Breast epithelium (tissue), 4 donors: ENCODE measurements at regions not wholly inside any gene's neighbourhood (a gene's known extent, or its start where the extent isn't known, plus 50 kb on each side); places are given as distances from the start of the nearest gene placed in this dataset.

ENCODE experiments used
- DNase-seq, 2 donors: peaks; one replicate each; pipeline ENCODE4 v3.0.0-alpha.2; 2019; ENCODE audit warnings: low spot score in 2 of 2
- H3K27ac ChIP-seq, 2 donors: fragments of 200-600 bp; sonication (generic) in 1 of 2; one replicate each; pipeline ENCODE4 v1.5.1; 2016 to 2019; ENCODE audit warnings: mild to moderate bottlenecking in 1 of 2
- H3K27me3 ChIP-seq, 2 donors: fragments of 200-600 bp; sonication (generic) in 1 of 2; one replicate each; pipeline versions ENCODE4 v1.5.1 to v1.6.0; 2017 to 2019; ENCODE audit warnings: control low read depth in 1 of 2, mild to moderate bottlenecking in 1 of 2
- H3K36me3 ChIP-seq: fragments of 200-600 bp; one replicate; pipeline ENCODE4 v1.5.1; 2019
- H3K4me1 ChIP-seq, 2 donors: fragments of 200-600 bp; sonication (generic); one replicate each; pipeline ENCODE4 v1.5.1; 2016 to 2019; ENCODE audit warnings: control low read depth in 1 of 2
- H3K4me3 ChIP-seq, 3 donors: fragments of 200-600 bp; sonication (generic); 1 replicate in 2 of 3; 2 replicates in 1 of 3; pipeline ENCODE4 v1.5.1; 2016 to 2019; ENCODE audit warnings: mild to moderate bottlenecking in 3 of 3, moderate library complexity in 2 of 3
- H3K9me3 ChIP-seq, 2 donors: fragments of 200-600 bp; sonication (generic) in 1 of 2; one replicate each; pipeline ENCODE4 v1.5.1; 2016 to 2019; ENCODE audit warnings: control low read depth in 1 of 2
- POLR2A ChIP-seq: fragments of 450-650 bp; IDR thresholded peaks from one replicate; pipeline ENCODE4 v1.6.1; 2016; ENCODE audit warnings: antibody characterized with exemption, mild to moderate bottlenecking, moderate library complexity
- POLR2AphosphoS5 ChIP-seq, 3 donors: sonication (generic); formaldehyde crosslinking; IDR thresholded peaks; one replicate each; pipeline ENCODE4 v1.6.1; 2017; ENCODE audit warnings: antibody characterized with exemption in 3 of 3
- intact Hi-C: fragments of 100-400 bp; cut with DNase I; formaldehyde crosslinking; loops from one replicate; pipeline ENCODE4 v1.15.1; 2023; ENCODE audit warnings: low total_unique reads
- TF ChIP-seq, protein P1 (sequence below), 3 donors: fragments of 450-650 bp; IDR thresholded peaks; one replicate each; pipeline ENCODE4 v1.5.1; 2016 to 2017; ENCODE audit warnings: antibody characterized with exemption in 3 of 3, mild to moderate bottlenecking in 3 of 3, moderate library complexity in 3 of 3

DNA sequence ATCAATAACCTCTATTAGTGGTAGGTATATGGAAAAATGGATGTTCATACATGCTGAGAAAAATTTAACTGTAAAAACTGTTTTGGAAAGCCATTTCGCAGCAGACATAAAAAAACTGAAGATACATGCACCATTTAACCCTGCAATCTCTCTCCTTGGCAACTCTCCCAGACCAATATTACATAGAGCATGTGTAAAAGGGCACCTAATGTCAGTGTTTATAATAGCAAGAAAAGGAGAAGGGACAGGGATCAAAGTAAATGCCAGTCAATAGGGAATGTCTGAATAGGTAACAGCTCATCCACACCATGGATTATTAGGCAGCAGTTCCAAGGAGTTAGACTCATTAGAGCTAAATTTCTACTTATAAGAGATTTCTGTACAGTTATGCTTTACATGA, 77.2 kb downstream of the BTG1 start:
- no peaks in the 10 kb centered on the region for H3K36me3 ChIP-seq
- DNase-seq = no peak
- no peaks in the 10 kb centered on the region for H3K9me3 ChIP-seq
- H3K27me3 ChIP-seq = no peaks in the 10 kb centered on the region
- intact Hi-C loops = no loop called here
- TF ChIP-seq, protein P1, sequence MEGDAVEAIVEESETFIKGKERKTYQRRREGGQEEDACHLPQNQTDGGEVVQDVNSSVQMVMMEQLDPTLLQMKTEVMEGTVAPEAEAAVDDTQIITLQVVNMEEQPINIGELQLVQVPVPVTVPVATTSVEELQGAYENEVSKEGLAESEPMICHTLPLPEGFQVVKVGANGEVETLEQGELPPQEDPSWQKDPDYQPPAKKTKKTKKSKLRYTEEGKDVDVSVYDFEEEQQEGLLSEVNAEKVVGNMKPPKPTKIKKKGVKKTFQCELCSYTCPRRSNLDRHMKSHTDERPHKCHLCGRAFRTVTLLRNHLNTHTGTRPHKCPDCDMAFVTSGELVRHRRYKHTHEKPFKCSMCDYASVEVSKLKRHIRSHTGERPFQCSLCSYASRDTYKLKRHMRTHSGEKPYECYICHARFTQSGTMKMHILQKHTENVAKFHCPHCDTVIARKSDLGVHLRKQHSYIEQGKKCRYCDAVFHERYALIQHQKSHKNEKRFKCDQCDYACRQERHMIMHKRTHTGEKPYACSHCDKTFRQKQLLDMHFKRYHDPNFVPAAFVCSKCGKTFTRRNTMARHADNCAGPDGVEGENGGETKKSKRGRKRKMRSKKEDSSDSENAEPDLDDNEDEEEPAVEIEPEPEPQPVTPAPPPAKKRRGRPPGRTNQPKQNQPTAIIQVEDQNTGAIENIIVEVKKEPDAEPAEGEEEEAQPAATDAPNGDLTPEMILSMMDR (IDR thresholded peaks at IDR 0.05) = no peak
- TF ChIP-seq POLR2AphosphoS5 (IDR thresholded peaks at IDR 0.05) = no peak
- no peak for TF ChIP-seq POLR2A
- no peak overlapping the region for H3K27ac ChIP-seq
- H3K4me1 ChIP-seq = no peaks in the 10 kb centered on the region
- H3K4me3 ChIP-seq = no peak overlapping the region

DNA sequence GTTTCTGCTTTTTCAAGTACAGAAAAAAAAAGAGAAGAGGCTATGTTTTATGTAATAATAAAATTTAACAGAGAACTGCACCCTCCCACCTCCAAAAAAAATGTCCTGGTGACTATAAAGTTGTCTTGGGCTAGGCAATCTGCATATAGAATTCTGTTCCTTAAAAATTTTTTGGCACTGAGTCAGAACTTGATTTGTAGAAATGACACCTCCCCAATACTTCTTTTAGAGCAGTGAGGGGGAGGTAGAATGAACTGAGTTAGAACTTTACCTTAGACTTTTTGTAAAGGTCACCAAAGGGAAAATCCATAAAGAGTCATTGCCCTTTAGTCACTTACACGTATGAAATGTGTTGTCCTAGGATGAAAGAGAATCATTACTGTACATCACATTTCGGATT, 80.0 kb downstream of the BTG1 start:
- H3K27me3 ChIP-seq = no peaks in the 10 kb centered on the region
- no peaks in the 10 kb centered on the region for H3K36me3 ChIP-seq
- intact Hi-C loops = no loop called here
- no peaks in the 10 kb centered on the region for H3K4me1 ChIP-seq
- H3K27ac ChIP-seq = no peak overlapping the region
- TF ChIP-seq POLR2AphosphoS5 (IDR thresholded peaks at IDR 0.05) (no peak), POLR2A (no peak)
- TF ChIP-seq, protein P1 (IDR thresholded peaks at IDR 0.05) = no peak
- no peaks in the 10 kb centered on the region for H3K9me3 ChIP-seq
- no peak for DNase-seq
- H3K4me3 ChIP-seq = no peak overlapping the region

DNA sequence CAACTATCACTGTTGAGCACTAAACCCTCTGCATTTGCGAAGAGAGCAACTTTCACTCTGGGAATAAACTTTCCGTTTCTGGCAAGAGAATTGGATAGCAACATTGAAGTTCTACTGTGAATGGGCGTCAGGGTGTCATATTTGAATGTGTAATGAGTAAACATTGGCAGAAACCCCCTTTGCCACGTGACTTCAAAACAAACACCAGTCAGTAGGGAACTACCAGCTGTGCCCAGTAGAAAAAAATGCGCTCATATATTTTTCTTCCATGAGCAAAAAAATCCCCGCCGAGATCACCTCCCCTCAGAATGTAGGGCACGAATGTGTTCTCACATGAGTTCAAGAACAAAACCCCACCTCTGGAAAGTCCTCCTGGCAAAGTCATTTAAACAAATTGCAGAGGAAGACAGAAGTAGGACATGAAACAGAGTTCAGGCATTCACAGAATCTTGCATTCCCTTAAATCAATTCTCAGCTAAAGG, 80.6 kb downstream of the BTG1 start:
- H3K4me1 ChIP-seq = no peaks in the 10 kb centered on the region
- no peak overlapping the region for H3K27ac ChIP-seq
- H3K27me3 ChIP-seq = no peaks in the 10 kb centered on the region
- no peaks in the 10 kb centered on the region for H3K36me3 ChIP-seq
- H3K9me3 ChIP-seq = no peaks in the 10 kb centered on the region
- no peak for DNase-seq
- TF ChIP-seq POLR2AphosphoS5 (IDR thresholded peaks at IDR 0.05) = no peak
- TF ChIP-seq, protein P1 (IDR thresholded peaks at IDR 0.05) = peak in 1 of 3 donors; percentile 11
- no peak overlapping the region for H3K4me3 ChIP-seq
- intact Hi-C loops = no loop called here

DNA sequence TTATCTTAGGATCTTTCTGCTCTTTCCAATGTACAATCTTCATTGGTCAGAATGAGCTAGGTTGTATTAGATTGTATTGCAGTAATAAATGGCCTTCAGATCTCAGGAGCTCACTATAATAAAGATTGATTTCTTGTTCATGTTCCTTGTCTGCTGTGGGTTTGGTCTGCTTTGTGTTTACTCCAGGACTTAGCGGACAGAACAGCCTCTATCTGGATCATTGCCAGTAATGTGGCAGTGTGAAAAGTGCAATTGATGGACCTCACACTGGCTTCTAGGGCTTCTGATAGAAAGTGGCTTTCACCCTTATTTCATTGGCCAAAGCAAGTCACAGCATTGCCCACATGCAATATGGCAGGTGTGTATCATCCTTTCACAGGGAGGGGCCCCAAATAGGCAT, 81.2 kb downstream of the BTG1 start:
- no peak overlapping the region for H3K4me3 ChIP-seq
- H3K27me3 ChIP-seq = no peaks in the 10 kb centered on the region
- H3K36me3 ChIP-seq = no peaks in the 10 kb centered on the region
- intact Hi-C loops = no loop called here
- no peaks in the 10 kb centered on the region for H3K4me1 ChIP-seq
- H3K9me3 ChIP-seq = no peaks in the 10 kb centered on the region
- TF ChIP-seq, protein P1 (IDR thresholded peaks at IDR 0.05) = no peak
- TF ChIP-seq POLR2AphosphoS5 (IDR thresholded peaks at IDR 0.05) (no peak), POLR2A (no peak)
- peak overlapping the region in 1 of 2 donors; percentile 19 for H3K27ac ChIP-seq
- no peak for DNase-seq

DNA sequence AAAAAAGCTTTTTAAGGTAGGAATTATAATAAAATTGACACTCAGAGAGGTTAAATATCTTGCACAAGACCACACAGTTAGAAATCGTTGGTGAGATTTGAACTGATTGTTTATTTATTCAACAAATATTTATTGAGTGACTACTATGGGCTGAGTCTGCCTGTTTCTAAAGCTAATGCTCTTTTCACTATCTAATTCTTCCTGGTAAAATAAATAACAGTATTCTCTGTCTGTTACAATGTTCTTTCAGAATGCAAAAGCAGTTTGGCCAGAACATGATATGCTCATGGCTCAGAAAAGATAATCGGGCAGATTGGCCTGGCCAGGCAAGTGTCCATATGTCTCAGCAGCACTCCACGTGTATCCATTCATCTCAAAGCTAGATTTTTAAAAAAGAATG, 82.0 kb downstream of the BTG1 start:
- Histone ChIP-seq H3K27me3 (no peaks in the 10 kb centered on the region), H3K36me3 (no peaks in the 10 kb centered on the region), H3K4me1 (no peaks in the 10 kb centered on the region), H3K4me3 (no peak overlapping the region), H3K9me3 (no peaks in the 10 kb centered on the region), H3K27ac (no peak overlapping the region)
- TF ChIP-seq, protein P1 (IDR thresholded peaks at IDR 0.05) = no peak
- TF ChIP-seq POLR2AphosphoS5 (IDR thresholded peaks at IDR 0.05) (no peak), POLR2A (no peak)
- no peak for DNase-seq
- intact Hi-C loops = no loop called here
